Keratinocyte (primary cell): ENCODE measurements at regions not wholly inside any gene's neighbourhood (a gene's known extent, or its start where the extent isn't known, plus 50 kb on each side); places are given as distances from the start of the nearest gene placed in this dataset.

Experiments used
- DNase-seq: peaks from one replicate; pipeline ENCODE4 v3.0.0-alpha.2; 2011; ENCODE audit warnings: low read depth, missing footprints, low spot score
- FAIRE-seq: peaks from 2 replicates; lab custom pipeline; 2011; peaks lifted over from hg19 to GRCh38; lab: Jason Lieb, UNC
- H2AFZ ChIP-seq: 2 replicates; pipeline ENCODE4 v1.6.0; 2012; ENCODE audit warnings: low read length, control low read depth, inconsistent platforms; ENCODE audit not compliant: control insufficient read depth
- H3K27ac ChIP-seq: 2 replicates; pipeline ENCODE4 v1.5.1; 2011; ENCODE audit warnings: low read length; ENCODE audit not compliant: control insufficient read depth, insufficient read depth
- H3K27me3 ChIP-seq: 3 replicates; pipeline ENCODE4 v1.6.0; 2011; ENCODE audit warnings: low read length; ENCODE audit not compliant: control insufficient read depth, insufficient read depth; ENCODE audit errors: extremely low read depth
- H3K36me3 ChIP-seq, 2 experiments: 2 replicates in 1 of 2; 3 replicates in 1 of 2; pipeline ENCODE4 v1.5.1; 2011; ENCODE audit warnings: low read length in 2 of 2, mild to moderate bottlenecking in 1 of 2; ENCODE audit not compliant: control insufficient read depth in 2 of 2, insufficient read depth in 2 of 2; ENCODE audit errors: extremely low read depth in 1 of 2
- H3K4me1 ChIP-seq: 3 replicates; pipeline ENCODE4 v1.5.1; 2011; ENCODE audit warnings: low read length; ENCODE audit not compliant: control insufficient read depth, insufficient read depth; ENCODE audit errors: extremely low read depth
- H3K4me2 ChIP-seq: 3 replicates; pipeline ENCODE4 v1.6.0; 2011; ENCODE audit warnings: low read depth, low read length; ENCODE audit not compliant: control insufficient read depth, insufficient read depth; ENCODE audit errors: extremely low read depth
- H3K4me3 ChIP-seq, 3 experiments: fragments of 200-600 bp in 1 of 3; sonication (generic) in 1 of 3; 2 replicates in 2 of 3; 3 replicates in 1 of 3; pipeline ENCODE4 v1.5.1; 2011 to 2016; ENCODE audit warnings: low read length in 3 of 3, mild to moderate bottlenecking in 3 of 3, control low read depth in 2 of 3, inconsistent platforms in 1 of 3, low read depth in 1 of 3, mixed read lengths in 1 of 3, mixed run types in 1 of 3, moderate library complexity in 1 of 3; ENCODE audit not compliant: control insufficient read depth in 2 of 3, insufficient read depth in 2 of 3; ENCODE audit errors: extremely low read depth in 1 of 3
- H3K79me2 ChIP-seq: 2 replicates; pipeline ENCODE4 v1.6.0; 2012; ENCODE audit warnings: low read length; ENCODE audit not compliant: control insufficient read depth, insufficient read depth
- H3K9ac ChIP-seq: 3 replicates; pipeline ENCODE4 v1.6.0; 2011; ENCODE audit warnings: low read length; ENCODE audit not compliant: control insufficient read depth, insufficient read depth; ENCODE audit errors: extremely low read depth
- H3K9me1 ChIP-seq: 3 replicates; pipeline ENCODE4 v1.6.0; 2011; ENCODE audit warnings: low read length; ENCODE audit not compliant: control insufficient read depth, insufficient read depth; ENCODE audit errors: extremely low read depth
- H3K9me3 ChIP-seq: 2 replicates; pipeline ENCODE4 v1.5.1; 2012; ENCODE audit warnings: low read depth, low read length; ENCODE audit not compliant: control insufficient read depth
- H4K20me1 ChIP-seq: 3 replicates; pipeline ENCODE4 v1.6.0; 2011; ENCODE audit warnings: low read length; ENCODE audit not compliant: control insufficient read depth, insufficient read depth; ENCODE audit errors: extremely low read depth
- EZH2 ChIP-seq: IDR thresholded peaks from one replicate; pipeline ENCODE4 v1.6.1; 2012; ENCODE audit warnings: inconsistent platforms, mild to moderate bottlenecking, low read length, moderate library complexity
- dilution Hi-C: fragments of 300-500 bp; cut with MboI; formaldehyde crosslinking; loops from one replicate; pipeline ENCODE4 v1.7.0; 2020; ENCODE audit warnings: low sequenced_read_pairs; ENCODE audit not compliant: extremely low pct_ligation_motif_present
- TF ChIP-seq, protein P1 (sequence below), 3 experiments: IDR thresholded peaks in 1 of 3; conservative IDR thresholded peaks in 1 of 3; optimal IDR thresholded peaks in 1 of 3; 2 replicates in 2 of 3; 3 replicates in 1 of 3; pipeline versions ENCODE3 to v1.5.1; 2011; ENCODE audit warnings: low read length in 3 of 3, mild to moderate bottlenecking in 3 of 3, moderate library complexity in 2 of 3, control low read depth in 1 of 3, inconsistent platforms in 1 of 3; ENCODE audit not compliant: insufficient read depth in 2 of 3; ENCODE audit errors: extremely low read depth in 1 of 3

DNA sequence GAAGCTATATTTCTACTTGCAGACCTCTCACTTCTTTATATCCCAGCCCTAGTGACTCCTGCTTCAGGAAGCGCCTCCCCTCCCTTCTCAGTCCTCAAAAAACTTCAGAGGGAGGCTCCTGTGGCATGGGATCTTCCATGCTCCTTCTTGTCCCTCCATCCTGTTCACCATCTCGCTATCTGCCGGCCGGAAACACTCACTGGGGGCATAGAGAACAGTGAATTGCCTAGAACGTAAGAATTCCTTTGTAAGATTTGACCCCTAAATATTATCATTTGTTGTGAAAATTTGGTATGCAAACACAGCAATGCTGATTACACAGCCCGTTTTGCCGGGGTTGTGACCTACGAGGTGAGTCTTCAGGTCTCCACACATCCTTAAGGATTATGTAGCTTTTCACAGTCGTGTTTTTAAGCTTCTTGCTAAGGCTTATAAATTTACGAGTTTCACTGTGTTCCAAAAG, 218.7 kb upstream of the ATP10A start:
- H3K9me3 ChIP-seq: no peaks in the 10 kb centered on the region
- FAIRE-seq (no peak), DNase-seq (peak; percentile 54)
- no peaks in the 10 kb centered on the region for H4K20me1 ChIP-seq
- H3K36me3 ChIP-seq: no peaks in the 10 kb centered on the region
- TF ChIP-seq, protein P1, sequence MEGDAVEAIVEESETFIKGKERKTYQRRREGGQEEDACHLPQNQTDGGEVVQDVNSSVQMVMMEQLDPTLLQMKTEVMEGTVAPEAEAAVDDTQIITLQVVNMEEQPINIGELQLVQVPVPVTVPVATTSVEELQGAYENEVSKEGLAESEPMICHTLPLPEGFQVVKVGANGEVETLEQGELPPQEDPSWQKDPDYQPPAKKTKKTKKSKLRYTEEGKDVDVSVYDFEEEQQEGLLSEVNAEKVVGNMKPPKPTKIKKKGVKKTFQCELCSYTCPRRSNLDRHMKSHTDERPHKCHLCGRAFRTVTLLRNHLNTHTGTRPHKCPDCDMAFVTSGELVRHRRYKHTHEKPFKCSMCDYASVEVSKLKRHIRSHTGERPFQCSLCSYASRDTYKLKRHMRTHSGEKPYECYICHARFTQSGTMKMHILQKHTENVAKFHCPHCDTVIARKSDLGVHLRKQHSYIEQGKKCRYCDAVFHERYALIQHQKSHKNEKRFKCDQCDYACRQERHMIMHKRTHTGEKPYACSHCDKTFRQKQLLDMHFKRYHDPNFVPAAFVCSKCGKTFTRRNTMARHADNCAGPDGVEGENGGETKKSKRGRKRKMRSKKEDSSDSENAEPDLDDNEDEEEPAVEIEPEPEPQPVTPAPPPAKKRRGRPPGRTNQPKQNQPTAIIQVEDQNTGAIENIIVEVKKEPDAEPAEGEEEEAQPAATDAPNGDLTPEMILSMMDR (optimal IDR thresholded peaks at IDR 0.05 in 1 of 3, IDR thresholded peaks at IDR 0.05 in 1 of 3, conservative IDR thresholded peaks at IDR 0.05 in 1 of 3; ENCODE audit: extremely low read depth in 1 of 3, insufficient read depth in 2 of 3, low read length in 3 of 3): no peak
- no peak for TF ChIP-seq EZH2
- H3K9me1 ChIP-seq: no peaks in the 10 kb centered on the region
- H2AFZ ChIP-seq: no peak overlapping the region
- dilution Hi-C loops: no loop called here
- no peaks in the 10 kb centered on the region for H3K4me1 ChIP-seq
- H3K27ac ChIP-seq: no peak overlapping the region
- no peaks in the 10 kb centered on the region for H3K27me3 ChIP-seq
- no peak overlapping the region for H3K4me2 ChIP-seq
- H3K79me2 ChIP-seq: no peaks in the 10 kb centered on the region
- H3K9ac ChIP-seq: no peak overlapping the region
- H3K4me3 ChIP-seq: no peak overlapping the region

DNA sequence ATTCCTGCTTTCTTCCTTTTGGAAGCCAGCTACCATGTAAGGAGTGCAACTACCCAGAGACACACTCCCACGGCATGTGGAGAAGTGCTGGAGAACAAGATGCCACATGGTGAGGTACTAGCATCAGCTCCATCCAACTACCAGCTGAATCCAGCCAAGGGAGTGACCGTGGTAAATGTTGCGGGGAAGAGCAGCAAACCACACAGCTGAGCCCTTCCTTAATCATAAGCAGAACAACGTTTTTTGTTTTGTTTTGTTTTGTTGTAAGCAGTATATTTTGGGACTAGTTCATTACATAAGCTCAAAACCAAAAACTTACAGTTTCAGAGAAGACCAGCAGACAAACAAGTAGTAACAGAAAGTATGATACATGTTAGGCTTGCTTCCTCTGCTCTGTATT, 212.6 kb upstream of the ATP10A start:
- Histone ChIP-seq H3K9me3 (no peaks in the 10 kb centered on the region), H3K4me1 (no peaks in the 10 kb centered on the region), H3K27me3 (no peaks in the 10 kb centered on the region), H3K27ac (no peak overlapping the region), H3K4me3 (no peak overlapping the region), H4K20me1 (no peaks in the 10 kb centered on the region), H3K79me2 (no peaks in the 10 kb centered on the region), H3K4me2 (no peak overlapping the region), H3K9ac (no peak overlapping the region), H3K36me3 (no peaks in the 10 kb centered on the region), H2AFZ (no peak overlapping the region), H3K9me1 (no peaks in the 10 kb centered on the region)
- DNase-seq (no peak), FAIRE-seq (no peak)
- dilution Hi-C loops: no loop called here
- TF ChIP-seq, protein P1 (optimal IDR thresholded peaks at IDR 0.05 in 1 of 3, IDR thresholded peaks at IDR 0.05 in 1 of 3, conservative IDR thresholded peaks at IDR 0.05 in 1 of 3; ENCODE audit: extremely low read depth in 1 of 3, insufficient read depth in 2 of 3, low read length in 3 of 3): no peak
- no peak for TF ChIP-seq EZH2
